GM21367 (cell line): ENCODE measurements at regions not wholly inside any gene's neighbourhood (a gene's known extent, or its start where the extent isn't known, plus 50 kb on each side); places are given as distances from the start of the nearest gene placed in this dataset.
"Not testable (repeated sequence)": the region's sequence is repeated elsewhere in the genome, so short reads cannot be mapped to it uniquely, and the experiment has no call there.

Experiments used
- ATAC-seq: cut with Tn5 transposase; IDR thresholded peaks from one replicate; pipeline ENCODE4 v1.9.1; 2021; ENCODE audit not compliant: unreplicated experiment

DNA sequence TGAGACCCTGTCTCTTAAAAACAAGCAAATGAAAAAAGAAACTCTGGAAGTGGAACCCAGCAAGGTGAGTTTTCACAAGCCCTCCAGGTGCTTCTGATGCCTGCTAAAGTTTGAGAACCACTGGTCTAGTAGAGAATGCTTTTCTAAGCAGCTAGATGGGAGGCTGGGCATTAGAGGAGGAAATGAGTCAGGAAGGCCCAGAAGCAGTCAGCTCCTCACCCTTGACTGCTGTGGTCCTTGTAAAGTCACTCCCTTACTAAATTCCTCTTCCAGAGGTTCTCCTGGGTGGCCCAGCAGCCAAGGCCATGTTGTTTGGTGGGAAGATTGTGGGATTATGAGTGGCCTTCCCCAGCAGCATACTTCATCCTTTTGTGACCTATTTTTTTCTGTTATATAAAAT, 52.0 kb upstream of the FYN start:
- no peak for ATAC-seq

GRCh38 chr6:111926731-111927302, 53.6 kb upstream of the FYN start:
- no peak for ATAC-seq

DNA sequence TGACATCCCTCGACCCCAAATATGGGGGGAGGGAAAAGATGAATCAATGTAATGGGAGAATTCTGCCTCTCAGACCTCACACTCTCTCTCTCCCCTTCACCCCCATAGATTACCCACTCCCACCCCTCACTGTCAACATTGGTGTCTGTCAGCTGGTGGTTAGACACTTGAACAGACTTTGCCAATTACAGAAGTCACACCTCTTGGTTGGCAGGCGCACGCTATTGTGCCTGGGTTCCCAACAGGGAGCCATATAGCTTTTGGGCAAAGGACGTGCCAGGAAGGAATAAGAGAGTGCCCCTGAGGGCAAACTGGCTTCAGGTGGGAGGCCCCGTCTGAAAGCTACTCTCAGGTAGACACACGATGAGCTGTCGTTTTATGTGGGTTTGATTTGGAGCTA, 54.1 kb upstream of the FYN start:
- no peak for ATAC-seq

GRCh38 chr6:111928139-111928538, 54.9 kb upstream of the FYN start:
- no peak for ATAC-seq

DNA sequence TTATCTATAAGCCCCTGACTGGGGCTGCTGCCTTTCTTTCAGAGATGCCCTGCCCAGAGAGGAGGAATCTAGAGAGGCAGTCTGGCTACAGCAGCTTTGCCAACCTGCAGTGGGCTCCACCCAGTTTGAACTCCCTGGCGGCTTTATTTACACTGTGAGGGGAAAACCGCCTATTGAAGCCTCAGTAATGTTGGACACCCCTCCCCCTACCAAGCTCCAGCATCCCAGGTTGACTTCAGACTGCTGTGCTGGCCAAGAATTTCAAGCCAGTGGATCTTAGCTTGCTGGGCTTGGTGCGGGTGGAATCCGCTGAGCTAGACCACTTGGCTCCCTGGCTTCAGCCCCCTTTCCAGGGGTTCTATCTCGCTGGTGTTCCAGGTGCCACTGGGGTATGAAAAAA, 61.4 kb upstream of the FYN start:
- ATAC-seq = not testable (repeated sequence)

- ATAC-seq = no peak
Measured at GRCh38 chr6:111936718-111937117, 63.5 kb upstream of the FYN start.

- no peak for ATAC-seq
Measured at GRCh38 chr6:111938710-111939109, 65.5 kb upstream of the FYN start.

DNA sequence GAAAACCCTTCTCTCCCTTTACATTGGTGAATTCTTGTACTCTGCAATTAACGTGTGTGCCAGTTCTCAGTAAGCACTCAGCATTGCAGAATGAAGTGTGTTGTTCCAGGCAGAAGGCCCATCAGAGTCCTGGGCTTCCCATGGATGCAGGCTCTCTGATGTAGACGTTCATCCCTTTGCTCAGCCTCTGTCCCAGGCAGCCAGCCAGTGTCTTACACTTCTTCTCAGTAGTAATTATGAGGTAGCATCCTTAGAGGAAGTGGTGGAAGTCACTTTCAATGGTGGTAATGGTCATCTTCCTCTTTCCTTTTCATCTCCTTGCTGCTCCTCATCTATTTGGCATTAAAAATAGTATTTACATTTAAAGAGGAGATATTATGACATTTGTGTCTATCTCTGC, 66.7 kb upstream of the FYN start:
- ATAC-seq = no peak

DNA sequence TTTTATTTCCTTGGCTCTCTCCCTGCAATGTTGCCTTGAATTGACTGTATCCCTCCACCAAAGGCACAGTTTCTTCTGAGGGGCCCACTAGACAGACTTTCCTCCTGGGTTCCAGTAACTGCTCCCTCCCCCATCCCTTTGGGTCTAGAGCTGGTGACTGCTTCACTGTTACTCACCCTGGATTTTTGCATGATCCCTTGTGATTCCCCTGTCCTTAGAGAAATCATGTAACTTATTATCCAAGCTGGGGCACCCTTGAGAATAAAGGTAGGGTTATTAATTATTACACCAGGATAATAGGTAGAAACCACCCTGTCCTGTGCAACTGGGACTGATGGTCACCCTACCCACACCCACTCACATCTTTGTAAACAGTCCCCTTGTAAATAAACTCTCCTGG, 67.5 kb upstream of the FYN start:
- ATAC-seq = no peak

- no peak for ATAC-seq
Measured at GRCh38 chr6:111941686-111942330, 68.6 kb upstream of the FYN start.

DNA sequence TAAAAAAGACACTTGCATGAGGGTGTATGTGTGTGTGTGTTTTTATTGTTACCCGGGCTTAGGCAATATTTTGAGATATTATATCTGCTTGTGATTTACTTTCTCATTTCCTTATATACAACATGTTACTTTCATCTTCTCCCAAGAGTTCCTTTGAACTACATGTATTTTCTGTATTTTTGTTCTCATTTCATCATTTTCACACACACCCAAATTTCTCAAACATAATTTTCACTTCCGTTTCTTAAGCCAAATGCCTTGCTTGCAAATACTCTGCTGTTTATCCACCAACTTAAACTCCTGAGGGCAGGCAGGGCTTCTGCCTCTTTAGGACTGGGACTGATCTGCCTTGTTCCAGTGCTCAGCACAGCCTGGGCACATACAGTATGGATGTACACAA, 69.3 kb upstream of the FYN start:
- ATAC-seq = no peak

- ATAC-seq = no peak
Measured at GRCh38 chr6:111943266-111943665, 70.0 kb upstream of the FYN start.

- no peak for ATAC-seq
Measured at GRCh38 chr6:111943726-111944125, 70.5 kb upstream of the FYN start.

GRCh38 chr6:111944541-111944940, 71.3 kb upstream of the FYN start:
- no peak for ATAC-seq

GRCh38 chr6:111949546-111949945, 76.3 kb upstream of the FYN start:
- ATAC-seq = no peak

GRCh38 chr6:111949984-111950383, 76.7 kb upstream of the FYN start:
- ATAC-seq = not testable (repeated sequence)

GRCh38 chr6:111950661-111951496, 77.6 kb upstream of the FYN start:
- no peak for ATAC-seq

DNA sequence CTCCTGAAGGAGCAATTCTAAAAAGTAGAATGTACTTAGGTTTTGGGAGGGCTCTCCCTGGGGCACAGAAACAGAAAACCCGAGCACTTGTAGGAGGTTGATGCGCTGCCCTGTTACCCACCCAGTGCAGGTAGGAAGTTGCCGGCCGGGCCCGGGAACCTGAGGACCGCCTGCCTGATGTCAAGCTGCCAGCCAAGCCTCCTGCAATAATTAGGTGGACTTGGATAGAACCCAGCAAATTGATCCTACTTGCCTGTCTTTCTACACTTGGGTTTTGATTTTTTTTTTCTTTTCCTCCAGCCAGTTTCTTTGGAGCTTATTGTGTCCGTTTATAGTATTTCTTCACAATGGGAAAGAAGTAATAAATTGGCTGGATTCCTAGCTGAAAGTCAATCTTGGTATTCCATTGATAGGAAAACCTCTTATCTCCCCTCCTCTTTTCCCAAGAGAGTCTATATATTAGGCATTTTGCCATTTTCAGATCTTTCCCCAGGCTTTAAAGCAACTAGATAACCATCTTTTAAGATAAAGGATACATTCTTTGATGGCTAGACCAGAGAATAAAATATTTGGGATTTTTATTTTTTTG, 78.3 kb upstream of the FYN start:
- ATAC-seq = no peak

DNA sequence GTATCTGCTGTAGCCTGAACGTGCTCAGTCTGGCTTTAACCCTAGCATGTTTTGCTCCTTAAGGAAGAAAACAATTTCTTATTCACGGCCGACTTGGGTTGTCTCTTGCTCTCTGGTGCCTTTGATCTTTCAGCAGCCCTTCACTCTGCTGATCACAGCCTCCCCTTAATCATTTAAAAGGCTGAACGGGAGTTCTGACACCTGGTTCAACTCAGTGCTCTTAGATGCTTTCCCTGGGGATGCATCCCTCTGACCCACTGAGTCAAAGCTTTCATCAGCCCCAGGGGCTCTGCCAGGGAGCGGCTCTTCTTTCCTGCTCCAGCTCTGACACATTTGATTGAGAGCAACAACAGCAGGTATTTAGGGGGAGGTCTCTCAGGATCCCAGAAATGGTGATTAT, 79.0 kb upstream of the FYN start:
- no peak for ATAC-seq

DNA sequence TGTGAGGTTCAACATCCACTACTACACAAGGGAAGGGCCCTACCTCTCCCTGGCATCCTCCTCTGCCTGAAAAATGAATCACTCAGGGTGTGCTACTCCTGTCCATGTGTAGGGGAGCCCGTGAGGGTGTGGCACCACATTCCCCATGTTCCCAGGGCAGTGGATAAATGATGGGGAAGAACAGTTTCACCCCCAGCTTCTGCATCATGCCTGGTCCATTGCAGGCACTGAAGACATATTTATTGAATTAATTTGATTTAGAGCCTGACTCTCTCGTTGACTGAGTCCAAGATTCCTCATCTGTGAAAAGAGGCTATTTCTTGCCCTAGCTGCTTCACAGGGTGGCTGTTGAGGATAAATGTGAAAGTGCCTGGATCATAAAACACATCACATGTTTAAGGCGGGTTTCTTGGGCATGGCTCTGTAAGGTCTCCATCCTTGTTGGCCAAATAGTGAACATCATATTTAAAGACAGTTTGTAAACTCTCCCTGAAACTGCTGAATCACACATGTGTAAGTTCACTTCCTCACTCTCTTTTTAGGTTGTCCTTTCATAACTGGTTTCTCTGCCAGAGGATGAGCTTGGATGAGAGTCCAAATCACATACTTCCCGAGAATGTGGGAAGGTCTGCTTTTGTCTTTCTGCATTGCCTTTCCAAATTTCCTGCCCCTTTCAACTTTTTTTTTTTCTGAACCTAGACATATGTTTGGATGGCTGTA, 79.7 kb upstream of the FYN start:
- ATAC-seq = no peak

- no peak for ATAC-seq
Measured at GRCh38 chr6:111956098-111956497, 82.8 kb upstream of the FYN start.
